Chondrocyte (in vitro differentiated cells): ENCODE measurements at regions not wholly inside any gene's neighbourhood (a gene's known extent, or its start where the extent isn't known, plus 50 kb on each side); places are given as distances from the start of the nearest gene placed in this dataset.

Experiments
- DNase-seq: peaks from one replicate; pipeline ENCODE4 v3.0.0; 2021; ENCODE audit warnings: mixed read lengths, low spot score
- H3K27ac Mint-ChIP-seq: one replicate; pipeline ENCODE4 v1.8.0; 2021; ENCODE audit warnings: mild to moderate bottlenecking, moderate library complexity, mixed read lengths; ENCODE audit not compliant: unreplicated experiment
- H3K27me3 Mint-ChIP-seq: 2 replicates; pipeline ENCODE4 v1.8.0; 2021; ENCODE audit warnings: low read depth, mixed read lengths
- H3K36me3 Mint-ChIP-seq: 2 replicates; pipeline ENCODE4 v1.8.0; 2021; ENCODE audit warnings: low read depth, mixed read lengths
- H3K4me1 Mint-ChIP-seq: 2 replicates; pipeline ENCODE4 v1.8.0; 2021; ENCODE audit warnings: low read depth, mild to moderate bottlenecking, mixed read lengths
- H3K4me3 Mint-ChIP-seq: one replicate; pipeline ENCODE4 v1.8.0; 2021; ENCODE audit warnings: mild to moderate bottlenecking, moderate library complexity, mixed read lengths; ENCODE audit not compliant: unreplicated experiment
- H3K9me3 Mint-ChIP-seq: 2 replicates; pipeline ENCODE4 v1.8.0; 2021; ENCODE audit warnings: low read depth, mixed read lengths
- TF ChIP-seq, protein P1 (sequence below): fragments of 200-600 bp; sonication (generic); IDR thresholded peaks from 2 replicates; pipeline ENCODE4 v1.5.0; 2021; ENCODE audit warnings: antibody characterized with exemption, mild to moderate bottlenecking, moderate library complexity

DNA sequence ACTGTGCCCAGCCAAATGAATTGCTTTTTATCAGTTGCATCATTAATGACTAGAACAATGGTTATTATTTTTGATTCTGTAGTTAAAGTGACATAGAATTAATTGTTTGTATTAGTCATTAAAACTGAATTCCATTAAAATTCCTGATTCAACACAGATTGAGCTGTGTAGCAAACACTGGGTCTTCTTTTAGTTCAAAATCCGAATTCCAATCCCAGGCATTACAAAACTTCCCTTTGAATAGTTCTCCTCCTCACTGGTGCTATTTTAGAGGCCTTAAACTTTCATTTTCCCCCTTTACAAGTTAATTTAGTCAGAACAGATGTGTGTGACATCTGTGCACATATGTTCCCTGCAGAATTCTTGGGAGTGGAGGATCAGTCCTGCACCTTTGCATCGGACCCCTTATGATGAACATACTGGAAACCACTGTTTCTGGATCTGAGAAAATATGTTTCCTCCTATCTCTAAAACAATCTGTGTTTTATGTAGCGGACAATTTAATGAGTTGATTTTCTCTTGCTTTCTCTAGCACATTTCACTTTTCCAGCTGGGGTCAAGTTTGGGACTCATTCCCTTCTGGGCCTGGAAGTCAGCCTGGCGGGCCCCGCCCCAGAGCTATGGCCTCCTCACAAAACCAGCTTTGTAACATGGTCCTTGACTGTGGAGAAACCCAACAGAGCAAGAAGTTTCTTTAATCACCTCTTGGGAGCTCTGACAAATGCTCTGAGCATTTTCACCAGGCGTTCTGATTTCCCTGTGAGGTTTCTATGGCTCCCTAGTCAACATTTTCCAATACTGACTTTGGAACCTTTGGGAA, 87.9 kb upstream of the MAMDC2 start:
- H3K4me1 Mint-ChIP-seq: no peaks in the 10 kb centered on the region
- no peaks in the 10 kb centered on the region for H3K36me3 Mint-ChIP-seq
- TF ChIP-seq, protein P1, sequence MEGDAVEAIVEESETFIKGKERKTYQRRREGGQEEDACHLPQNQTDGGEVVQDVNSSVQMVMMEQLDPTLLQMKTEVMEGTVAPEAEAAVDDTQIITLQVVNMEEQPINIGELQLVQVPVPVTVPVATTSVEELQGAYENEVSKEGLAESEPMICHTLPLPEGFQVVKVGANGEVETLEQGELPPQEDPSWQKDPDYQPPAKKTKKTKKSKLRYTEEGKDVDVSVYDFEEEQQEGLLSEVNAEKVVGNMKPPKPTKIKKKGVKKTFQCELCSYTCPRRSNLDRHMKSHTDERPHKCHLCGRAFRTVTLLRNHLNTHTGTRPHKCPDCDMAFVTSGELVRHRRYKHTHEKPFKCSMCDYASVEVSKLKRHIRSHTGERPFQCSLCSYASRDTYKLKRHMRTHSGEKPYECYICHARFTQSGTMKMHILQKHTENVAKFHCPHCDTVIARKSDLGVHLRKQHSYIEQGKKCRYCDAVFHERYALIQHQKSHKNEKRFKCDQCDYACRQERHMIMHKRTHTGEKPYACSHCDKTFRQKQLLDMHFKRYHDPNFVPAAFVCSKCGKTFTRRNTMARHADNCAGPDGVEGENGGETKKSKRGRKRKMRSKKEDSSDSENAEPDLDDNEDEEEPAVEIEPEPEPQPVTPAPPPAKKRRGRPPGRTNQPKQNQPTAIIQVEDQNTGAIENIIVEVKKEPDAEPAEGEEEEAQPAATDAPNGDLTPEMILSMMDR: no peak
- H3K27ac Mint-ChIP-seq: no peak overlapping the region
- H3K27me3 Mint-ChIP-seq: no peaks in the 10 kb centered on the region
- H3K9me3 Mint-ChIP-seq: no peaks in the 10 kb centered on the region
- no peak for DNase-seq
- H3K4me3 Mint-ChIP-seq: no peak overlapping the region

DNA sequence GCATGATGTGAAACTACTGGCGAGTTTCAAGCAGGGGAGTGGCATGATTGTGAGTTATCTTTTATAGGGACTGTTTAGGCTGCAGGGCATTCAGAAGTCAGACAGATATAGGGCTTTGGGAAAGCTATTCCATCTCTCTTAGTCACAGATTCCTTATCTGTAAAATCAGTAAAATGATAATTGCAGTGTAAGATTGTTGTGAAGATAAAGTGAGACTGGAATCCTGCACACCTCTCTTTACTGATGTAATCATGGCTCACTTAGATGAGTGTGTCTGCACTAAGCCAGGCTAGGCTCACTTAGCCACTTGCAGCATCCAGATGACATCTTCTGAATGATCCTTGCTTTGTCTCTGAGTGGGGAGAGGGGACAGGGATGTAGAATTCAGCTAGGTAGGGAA, 81.8 kb upstream of the MAMDC2 start:
- H3K4me1 Mint-ChIP-seq: peaks cover 16% of the 10 kb centered on the region
- H3K36me3 Mint-ChIP-seq: no peaks in the 10 kb centered on the region
- H3K27ac Mint-ChIP-seq: no peak overlapping the region
- no peaks in the 10 kb centered on the region for H3K9me3 Mint-ChIP-seq
- TF ChIP-seq, protein P1: no peak
- H3K27me3 Mint-ChIP-seq: no peaks in the 10 kb centered on the region
- no peak overlapping the region for H3K4me3 Mint-ChIP-seq
- DNase-seq: no peak

DNA sequence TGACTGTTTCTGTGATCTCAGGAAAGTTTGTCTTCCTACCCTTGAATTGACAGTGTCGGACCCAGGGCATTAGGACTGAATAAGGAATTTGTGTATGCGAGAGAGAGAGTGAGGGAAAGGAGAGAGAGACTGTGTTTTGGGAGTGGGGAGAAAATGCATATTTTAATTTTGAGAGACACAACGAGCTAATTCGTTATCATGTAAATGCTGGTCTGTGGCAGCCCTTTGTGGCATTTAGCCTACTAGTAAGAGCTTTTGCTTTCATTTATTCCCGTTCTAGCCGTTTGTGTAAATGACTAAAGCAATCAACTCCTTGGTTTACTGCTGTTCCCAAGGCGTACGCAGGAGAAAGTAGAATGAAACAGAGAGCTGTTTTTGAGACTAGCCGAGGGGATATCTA, 79.8 kb upstream of the MAMDC2 start:
- H3K27ac Mint-ChIP-seq: no peak overlapping the region
- no peaks in the 10 kb centered on the region for H3K9me3 Mint-ChIP-seq
- no peaks in the 10 kb centered on the region for H3K27me3 Mint-ChIP-seq
- no peaks in the 10 kb centered on the region for H3K36me3 Mint-ChIP-seq
- TF ChIP-seq, protein P1: no peak
- no peak overlapping the region for H3K4me3 Mint-ChIP-seq
- peaks cover 16% of the 10 kb centered on the region for H3K4me1 Mint-ChIP-seq
- DNase-seq: no peak

DNA sequence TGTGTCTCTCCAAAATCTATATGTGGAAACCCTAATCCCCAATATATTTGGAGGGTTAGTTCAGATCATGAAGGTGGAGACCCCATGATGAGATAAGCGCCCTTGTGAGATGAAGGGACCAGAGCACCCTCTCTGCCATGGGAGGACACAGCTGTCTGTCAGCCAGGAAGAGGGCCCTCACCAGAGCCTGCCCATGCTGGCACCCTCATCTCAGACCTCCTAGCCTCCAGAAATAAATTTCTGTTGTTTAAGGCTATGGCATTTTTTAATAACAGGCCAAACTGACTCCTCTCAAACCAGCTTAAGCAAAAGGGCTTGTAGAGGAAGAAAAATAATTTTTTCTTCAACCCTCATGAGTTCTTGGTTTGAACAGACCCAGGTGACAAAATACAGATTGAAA, 79.2 kb upstream of the MAMDC2 start:
- TF ChIP-seq, protein P1: no peak
- Mint-ChIP-seq H3K36me3 (no peaks in the 10 kb centered on the region), H3K27ac (no peak overlapping the region), H3K4me3 (no peak overlapping the region), H3K27me3 (no peaks in the 10 kb centered on the region), H3K9me3 (no peaks in the 10 kb centered on the region), H3K4me1 (peaks cover 17% of the 10 kb centered on the region)
- no peak for DNase-seq

DNA sequence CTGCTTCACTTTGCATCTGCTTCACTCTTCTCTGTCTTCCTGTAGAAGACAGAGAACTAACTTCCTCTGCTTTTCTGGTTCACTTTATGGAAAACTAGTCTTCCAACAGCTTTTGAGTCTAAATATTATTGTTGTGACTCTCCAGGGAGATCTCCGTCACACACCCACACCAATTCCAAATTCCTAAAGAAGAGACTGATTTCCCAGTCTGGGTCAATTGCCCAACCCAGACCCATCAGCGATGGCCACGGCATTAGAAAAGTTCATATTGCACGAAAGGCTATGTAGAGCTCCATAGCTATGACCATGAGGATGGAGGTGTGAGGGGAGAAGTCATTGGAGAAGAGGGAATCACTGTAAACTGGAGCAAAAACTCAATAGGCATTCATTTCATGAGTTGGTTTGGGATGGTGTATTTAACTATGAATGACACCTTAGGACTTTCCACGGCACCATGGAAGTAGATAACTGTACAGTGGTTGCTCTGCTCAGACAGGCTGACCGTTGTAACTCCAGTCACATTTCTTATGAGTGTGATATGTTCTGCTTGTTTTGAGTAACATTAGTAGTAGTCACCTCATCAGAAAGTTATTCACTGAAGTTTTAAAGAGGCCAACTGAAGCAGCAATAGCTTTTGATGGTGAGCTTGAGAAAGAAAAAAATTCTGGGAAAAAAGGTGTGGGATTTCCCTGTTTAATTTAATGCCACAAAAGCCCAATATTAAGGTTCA, 78.1 kb upstream of the MAMDC2 start:
- H3K27me3 Mint-ChIP-seq: no peaks in the 10 kb centered on the region
- H3K4me1 Mint-ChIP-seq: peaks cover 23% of the 10 kb centered on the region
- H3K36me3 Mint-ChIP-seq: no peaks in the 10 kb centered on the region
- H3K4me3 Mint-ChIP-seq: no peak overlapping the region
- no peaks in the 10 kb centered on the region for H3K9me3 Mint-ChIP-seq
- no peak for DNase-seq
- H3K27ac Mint-ChIP-seq: no peak overlapping the region
- TF ChIP-seq, protein P1: no peak
